ENCODE measurements at regions not wholly inside any gene's neighbourhood (a gene's known extent, or its start where the extent isn't known, plus 50 kb on each side); places are given as distances from the start of the nearest gene placed in this dataset.

DNA sequence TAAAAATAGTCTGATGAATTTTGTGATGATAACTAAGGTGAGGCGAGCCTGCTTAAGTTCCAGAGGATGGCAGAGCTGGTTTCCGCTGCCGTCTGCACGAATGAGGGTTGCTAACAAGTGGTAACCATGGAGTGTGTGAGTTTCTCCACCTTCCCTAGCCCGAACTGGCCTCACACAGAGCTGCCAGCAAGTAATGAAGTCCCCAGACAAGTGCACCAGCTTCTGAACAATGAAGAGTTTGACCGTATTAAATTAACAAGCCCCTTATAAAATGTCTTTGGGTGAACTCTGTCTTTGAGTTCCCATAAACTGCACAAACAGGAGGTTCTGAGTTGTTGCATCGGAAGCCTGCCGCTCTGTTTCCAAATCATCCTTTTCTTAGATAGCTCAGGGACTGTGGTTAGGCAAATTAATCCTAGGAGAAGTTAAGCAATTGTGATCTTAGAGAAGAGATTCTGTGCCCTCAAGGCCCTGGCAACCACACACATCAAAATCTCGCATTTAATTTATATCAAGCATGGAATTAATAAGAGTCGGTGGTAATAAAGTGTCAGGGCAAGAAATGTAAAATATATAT lies 274.1 kb upstream of the DAAM1 start:
- TF ChIP-seq POLR2AphosphoS5 (IDR thresholded peaks at IDR 0.05) (no peak), POLR2A (IDR thresholded peaks at IDR 0.05; ENCODE audit: low read depth) (no peak), EP300 (IDR thresholded peaks at IDR 0.05) (no peak)
- TF ChIP-seq, protein P1, sequence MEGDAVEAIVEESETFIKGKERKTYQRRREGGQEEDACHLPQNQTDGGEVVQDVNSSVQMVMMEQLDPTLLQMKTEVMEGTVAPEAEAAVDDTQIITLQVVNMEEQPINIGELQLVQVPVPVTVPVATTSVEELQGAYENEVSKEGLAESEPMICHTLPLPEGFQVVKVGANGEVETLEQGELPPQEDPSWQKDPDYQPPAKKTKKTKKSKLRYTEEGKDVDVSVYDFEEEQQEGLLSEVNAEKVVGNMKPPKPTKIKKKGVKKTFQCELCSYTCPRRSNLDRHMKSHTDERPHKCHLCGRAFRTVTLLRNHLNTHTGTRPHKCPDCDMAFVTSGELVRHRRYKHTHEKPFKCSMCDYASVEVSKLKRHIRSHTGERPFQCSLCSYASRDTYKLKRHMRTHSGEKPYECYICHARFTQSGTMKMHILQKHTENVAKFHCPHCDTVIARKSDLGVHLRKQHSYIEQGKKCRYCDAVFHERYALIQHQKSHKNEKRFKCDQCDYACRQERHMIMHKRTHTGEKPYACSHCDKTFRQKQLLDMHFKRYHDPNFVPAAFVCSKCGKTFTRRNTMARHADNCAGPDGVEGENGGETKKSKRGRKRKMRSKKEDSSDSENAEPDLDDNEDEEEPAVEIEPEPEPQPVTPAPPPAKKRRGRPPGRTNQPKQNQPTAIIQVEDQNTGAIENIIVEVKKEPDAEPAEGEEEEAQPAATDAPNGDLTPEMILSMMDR (IDR thresholded peaks at IDR 0.05): no peak
